DND-41 (cell line): ENCODE measurements at regions not wholly inside any gene's neighbourhood (a gene's known extent, or its start where the extent isn't known, plus 50 kb on each side); places are given as distances from the start of the nearest gene placed in this dataset.

Experiments
- EZH2 ChIP-seq: IDR thresholded peaks from 3 replicates; pipeline ENCODE4 v1.6.1; 2012; ENCODE audit warnings: borderline replicate concordance, low read depth, mild to moderate bottlenecking, moderate library complexity, low read length, inconsistent platforms; ENCODE audit not compliant: severe bottlenecking
- TF ChIP-seq, protein P1 (sequence below): IDR thresholded peaks from 2 replicates; pipeline ENCODE4 v1.5.1; 2012; ENCODE audit warnings: borderline replicate concordance, low read length, moderate library complexity, mild to moderate bottlenecking; ENCODE audit not compliant: poor library complexity, severe bottlenecking; ENCODE audit errors: extremely low read depth

DNA sequence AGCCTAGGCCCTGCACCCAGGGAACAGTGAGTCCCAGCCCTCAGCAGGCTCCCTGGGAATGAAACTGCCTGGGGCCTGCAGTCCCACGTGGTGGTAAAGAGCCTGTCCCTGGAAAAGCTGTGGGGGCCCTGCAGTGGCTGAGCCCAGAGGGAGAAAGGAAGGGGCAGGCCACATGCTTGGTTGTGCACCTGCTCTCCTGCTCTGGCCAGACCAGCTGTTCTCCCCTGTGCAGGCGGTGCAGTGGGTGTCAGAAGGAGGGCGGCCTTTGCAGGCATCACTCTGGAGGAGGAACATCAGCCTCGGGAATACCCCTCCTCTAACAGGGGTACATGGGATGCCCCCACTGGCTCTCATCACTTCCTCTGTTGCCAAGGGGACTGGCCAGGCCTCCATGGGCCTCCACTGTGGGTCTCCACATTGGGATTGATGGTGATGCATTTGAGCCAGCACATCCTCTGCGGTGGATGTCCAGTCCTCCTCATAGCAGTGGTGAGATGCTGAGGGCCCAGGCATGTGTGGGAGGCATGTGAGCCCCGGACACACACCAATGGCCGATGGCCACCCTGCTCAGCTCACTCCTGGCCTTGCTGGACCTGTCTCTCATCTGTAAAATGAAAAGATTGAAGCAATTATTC lies 690.4 kb downstream of the BRD1 start:
- TF ChIP-seq, protein P1, sequence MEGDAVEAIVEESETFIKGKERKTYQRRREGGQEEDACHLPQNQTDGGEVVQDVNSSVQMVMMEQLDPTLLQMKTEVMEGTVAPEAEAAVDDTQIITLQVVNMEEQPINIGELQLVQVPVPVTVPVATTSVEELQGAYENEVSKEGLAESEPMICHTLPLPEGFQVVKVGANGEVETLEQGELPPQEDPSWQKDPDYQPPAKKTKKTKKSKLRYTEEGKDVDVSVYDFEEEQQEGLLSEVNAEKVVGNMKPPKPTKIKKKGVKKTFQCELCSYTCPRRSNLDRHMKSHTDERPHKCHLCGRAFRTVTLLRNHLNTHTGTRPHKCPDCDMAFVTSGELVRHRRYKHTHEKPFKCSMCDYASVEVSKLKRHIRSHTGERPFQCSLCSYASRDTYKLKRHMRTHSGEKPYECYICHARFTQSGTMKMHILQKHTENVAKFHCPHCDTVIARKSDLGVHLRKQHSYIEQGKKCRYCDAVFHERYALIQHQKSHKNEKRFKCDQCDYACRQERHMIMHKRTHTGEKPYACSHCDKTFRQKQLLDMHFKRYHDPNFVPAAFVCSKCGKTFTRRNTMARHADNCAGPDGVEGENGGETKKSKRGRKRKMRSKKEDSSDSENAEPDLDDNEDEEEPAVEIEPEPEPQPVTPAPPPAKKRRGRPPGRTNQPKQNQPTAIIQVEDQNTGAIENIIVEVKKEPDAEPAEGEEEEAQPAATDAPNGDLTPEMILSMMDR: no peak
- TF ChIP-seq EZH2: no peak
